ENCODE measurements at regions not wholly inside any gene's neighbourhood (a gene's known extent, or its start where the extent isn't known, plus 50 kb on each side); places are given as distances from the start of the nearest gene placed in this dataset.

DNA sequence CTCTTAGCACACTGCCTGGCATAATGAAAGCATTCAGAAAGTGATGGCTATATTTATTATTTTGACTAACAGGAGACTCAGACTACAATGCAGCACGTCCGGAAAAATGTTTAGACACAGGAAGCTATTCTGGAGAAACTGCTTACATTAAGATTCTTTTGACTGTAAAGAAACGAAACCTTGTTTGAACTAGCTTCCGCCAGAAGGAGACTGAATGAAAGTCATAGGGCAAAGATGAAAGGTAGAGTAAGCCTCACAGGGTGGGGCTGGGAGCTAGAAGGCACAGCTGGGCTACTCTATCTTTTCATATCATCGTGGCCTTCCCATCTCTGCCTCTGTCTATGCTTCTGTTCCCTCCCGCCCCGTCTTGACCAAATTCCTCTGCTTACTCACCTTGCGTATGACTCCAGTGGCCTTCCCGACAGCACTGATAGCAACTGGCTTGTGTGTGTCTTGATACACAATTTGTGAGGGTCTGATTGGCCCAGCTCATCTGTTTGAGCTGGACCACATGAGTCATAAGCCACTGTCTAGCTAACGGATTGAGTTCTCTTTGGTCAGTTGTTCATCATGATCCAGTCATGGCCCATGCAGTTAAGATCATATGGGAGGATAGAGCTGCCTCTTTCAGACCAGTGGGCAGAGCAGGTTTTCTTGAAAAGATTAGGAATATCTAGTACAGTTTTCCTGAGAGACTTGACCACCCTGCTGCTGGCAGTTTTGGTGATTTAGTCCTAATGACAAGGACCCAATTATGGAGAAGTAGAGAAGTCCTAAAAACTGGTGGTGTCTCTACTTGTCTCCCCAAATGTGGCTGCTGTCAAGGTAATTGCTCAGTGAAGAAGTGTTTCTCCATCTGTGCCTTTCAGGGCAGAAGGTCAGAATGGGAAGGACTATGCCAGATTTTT, 151.5 kb upstream of the SLC38A2 start:
- TF ChIP-seq TAF1 (IDR thresholded peaks at IDR 0.05; ENCODE audit: low read depth) (no peak), SMC3 (conservative IDR thresholded peaks at IDR 0.05; ENCODE audit: poor library complexity) (no peak), RAD21 (conservative IDR thresholded peaks at IDR 0.05) (no peak), EP300 (conservative IDR thresholded peaks at IDR 0.05; ENCODE audit: poor library complexity, severe bottlenecking) (no peak), MXI1 (conservative IDR thresholded peaks at IDR 0.05; ENCODE audit: poor library complexity, severe bottlenecking) (no peak), EZH2 (IDR thresholded peaks at IDR 0.05; ENCODE audit: borderline replicate concordance, insufficient read depth, low read length, poor library complexity, severe bottlenecking) (no peak), POLR2AphosphoS5 (IDR thresholded peaks at IDR 0.05) (no peak)
- TF ChIP-seq, protein P1, sequence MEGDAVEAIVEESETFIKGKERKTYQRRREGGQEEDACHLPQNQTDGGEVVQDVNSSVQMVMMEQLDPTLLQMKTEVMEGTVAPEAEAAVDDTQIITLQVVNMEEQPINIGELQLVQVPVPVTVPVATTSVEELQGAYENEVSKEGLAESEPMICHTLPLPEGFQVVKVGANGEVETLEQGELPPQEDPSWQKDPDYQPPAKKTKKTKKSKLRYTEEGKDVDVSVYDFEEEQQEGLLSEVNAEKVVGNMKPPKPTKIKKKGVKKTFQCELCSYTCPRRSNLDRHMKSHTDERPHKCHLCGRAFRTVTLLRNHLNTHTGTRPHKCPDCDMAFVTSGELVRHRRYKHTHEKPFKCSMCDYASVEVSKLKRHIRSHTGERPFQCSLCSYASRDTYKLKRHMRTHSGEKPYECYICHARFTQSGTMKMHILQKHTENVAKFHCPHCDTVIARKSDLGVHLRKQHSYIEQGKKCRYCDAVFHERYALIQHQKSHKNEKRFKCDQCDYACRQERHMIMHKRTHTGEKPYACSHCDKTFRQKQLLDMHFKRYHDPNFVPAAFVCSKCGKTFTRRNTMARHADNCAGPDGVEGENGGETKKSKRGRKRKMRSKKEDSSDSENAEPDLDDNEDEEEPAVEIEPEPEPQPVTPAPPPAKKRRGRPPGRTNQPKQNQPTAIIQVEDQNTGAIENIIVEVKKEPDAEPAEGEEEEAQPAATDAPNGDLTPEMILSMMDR (IDR thresholded peaks at IDR 0.05; ENCODE audit: poor library complexity, severe bottlenecking), result no peak
- TF ChIP-seq, protein P2, sequence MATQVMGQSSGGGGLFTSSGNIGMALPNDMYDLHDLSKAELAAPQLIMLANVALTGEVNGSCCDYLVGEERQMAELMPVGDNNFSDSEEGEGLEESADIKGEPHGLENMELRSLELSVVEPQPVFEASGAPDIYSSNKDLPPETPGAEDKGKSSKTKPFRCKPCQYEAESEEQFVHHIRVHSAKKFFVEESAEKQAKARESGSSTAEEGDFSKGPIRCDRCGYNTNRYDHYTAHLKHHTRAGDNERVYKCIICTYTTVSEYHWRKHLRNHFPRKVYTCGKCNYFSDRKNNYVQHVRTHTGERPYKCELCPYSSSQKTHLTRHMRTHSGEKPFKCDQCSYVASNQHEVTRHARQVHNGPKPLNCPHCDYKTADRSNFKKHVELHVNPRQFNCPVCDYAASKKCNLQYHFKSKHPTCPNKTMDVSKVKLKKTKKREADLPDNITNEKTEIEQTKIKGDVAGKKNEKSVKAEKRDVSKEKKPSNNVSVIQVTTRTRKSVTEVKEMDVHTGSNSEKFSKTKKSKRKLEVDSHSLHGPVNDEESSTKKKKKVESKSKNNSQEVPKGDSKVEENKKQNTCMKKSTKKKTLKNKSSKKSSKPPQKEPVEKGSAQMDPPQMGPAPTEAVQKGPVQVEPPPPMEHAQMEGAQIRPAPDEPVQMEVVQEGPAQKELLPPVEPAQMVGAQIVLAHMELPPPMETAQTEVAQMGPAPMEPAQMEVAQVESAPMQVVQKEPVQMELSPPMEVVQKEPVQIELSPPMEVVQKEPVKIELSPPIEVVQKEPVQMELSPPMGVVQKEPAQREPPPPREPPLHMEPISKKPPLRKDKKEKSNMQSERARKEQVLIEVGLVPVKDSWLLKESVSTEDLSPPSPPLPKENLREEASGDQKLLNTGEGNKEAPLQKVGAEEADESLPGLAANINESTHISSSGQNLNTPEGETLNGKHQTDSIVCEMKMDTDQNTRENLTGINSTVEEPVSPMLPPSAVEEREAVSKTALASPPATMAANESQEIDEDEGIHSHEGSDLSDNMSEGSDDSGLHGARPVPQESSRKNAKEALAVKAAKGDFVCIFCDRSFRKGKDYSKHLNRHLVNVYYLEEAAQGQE (IDR thresholded peaks at IDR 0.05; ENCODE audit: borderline replicate concordance), result no peak
- H3K36me3 ChIP-seq (ENCODE audit: insufficient read depth, low read length), result no peaks in the 10 kb centered on the region
- H3K9me3 ChIP-seq (ENCODE audit: low read length), result no peaks in the 10 kb centered on the region
- H3K9ac ChIP-seq (ENCODE audit: low read length), result no peak overlapping the region
- no peak overlapping the region for H2AFZ ChIP-seq (ENCODE audit: low read depth, low read length)
- H3K4me3 ChIP-seq (ENCODE audit: low read length), result no peak overlapping the region
- no peaks in the 10 kb centered on the region for H4K20me1 ChIP-seq (ENCODE audit: insufficient read depth)
- H3F3A ChIP-seq (ENCODE audit: insufficient read depth, low read length, poor library complexity, severe bottlenecking), result no peaks in the 10 kb centered on the region
- no peak overlapping the region for H3K4me2 ChIP-seq (ENCODE audit: low read length)
- no peaks in the 10 kb centered on the region for H3K79me2 ChIP-seq (replicated peaks; ENCODE audit: insufficient read depth, low read length)
- H3K27me3 ChIP-seq (ENCODE audit: insufficient read depth, low read depth, low read length), result no peaks in the 10 kb centered on the region
- no peaks in the 10 kb centered on the region for H3K9me2 ChIP-seq (ENCODE audit: insufficient read depth, low read length)
- no peak overlapping the region for H3K27ac ChIP-seq (ENCODE audit: low read length)

DNA sequence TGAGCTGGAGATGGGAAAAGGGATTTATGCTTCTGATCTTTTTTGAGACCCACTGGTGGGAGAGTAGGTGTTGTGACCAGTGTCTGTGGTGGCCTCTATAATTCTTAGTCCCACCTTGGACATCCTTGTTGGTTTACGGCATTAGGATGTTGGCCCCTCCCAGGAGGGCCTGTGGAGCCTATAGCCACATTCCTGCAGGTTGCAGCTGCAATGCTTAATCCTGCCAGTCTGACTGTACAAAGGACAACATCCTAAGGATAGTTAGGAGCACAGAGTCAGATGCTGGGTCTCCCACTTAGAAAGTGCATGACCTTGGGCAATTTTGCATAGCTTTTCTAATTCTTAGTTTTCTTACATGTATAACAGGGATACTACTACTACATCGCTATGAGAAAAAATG, 150.9 kb upstream of the SLC38A2 start:
- H3K27ac ChIP-seq (ENCODE audit: low read length), result no peak overlapping the region
- H4K20me1 ChIP-seq (ENCODE audit: insufficient read depth), result no peaks in the 10 kb centered on the region
- H3K36me3 ChIP-seq (ENCODE audit: insufficient read depth, low read length), result no peaks in the 10 kb centered on the region
- H3F3A ChIP-seq (ENCODE audit: insufficient read depth, low read length, poor library complexity, severe bottlenecking), result no peaks in the 10 kb centered on the region
- H3K9ac ChIP-seq (ENCODE audit: low read length), result no peak overlapping the region
- H3K4me3 ChIP-seq (ENCODE audit: low read length), result no peak overlapping the region
- H3K4me2 ChIP-seq (ENCODE audit: low read length), result no peak overlapping the region
- TF ChIP-seq MXI1 (conservative IDR thresholded peaks at IDR 0.05; ENCODE audit: poor library complexity, severe bottlenecking), result no peak
- no peak for TF ChIP-seq SMC3 (conservative IDR thresholded peaks at IDR 0.05; ENCODE audit: poor library complexity)
- TF ChIP-seq, protein P1 (IDR thresholded peaks at IDR 0.05; ENCODE audit: poor library complexity, severe bottlenecking), result no peak
- no peak overlapping the region for H2AFZ ChIP-seq (ENCODE audit: low read depth, low read length)
- no peaks in the 10 kb centered on the region for H3K9me3 ChIP-seq (ENCODE audit: low read length)
- no peaks in the 10 kb centered on the region for H3K27me3 ChIP-seq (ENCODE audit: insufficient read depth, low read depth, low read length)
- H3K9me2 ChIP-seq (ENCODE audit: insufficient read depth, low read length), result no peaks in the 10 kb centered on the region
- no peaks in the 10 kb centered on the region for H3K79me2 ChIP-seq (replicated peaks; ENCODE audit: insufficient read depth, low read length)
